Ovary (tissue), 7 donors: ENCODE measurements at regions not wholly inside any gene's neighbourhood (a gene's known extent, or its start where the extent isn't known, plus 50 kb on each side); places are given as distances from the start of the nearest gene placed in this dataset.

ENCODE experiments used
- DNase-seq, 5 donors: peaks; one replicate each; pipeline ENCODE4 v3.0.0-alpha.2; 2019 to 2020
- H3K27ac ChIP-seq, 2 donors: fragments of 200-600 bp; one replicate each; pipeline versions ENCODE4 v1.5.1 to v1.8.0; 2019 to 2022
- H3K27me3 ChIP-seq: fragments of 200-600 bp; one replicate; pipeline ENCODE4 v1.8.0; 2022
- H3K36me3 ChIP-seq: fragments of 200-600 bp; sonication (generic); one replicate; pipeline ENCODE4 v1.5.1; 2019
- H3K4me1 ChIP-seq: one replicate; pipeline ENCODE4 v1.8.1; 2013; ENCODE audit warnings: mild to moderate bottlenecking, moderate library complexity; ENCODE audit not compliant: insufficient read depth
- H3K4me3 ChIP-seq: fragments of 200-600 bp; sonication (generic); one replicate; pipeline ENCODE4 v1.5.1; 2017
- H3K9me3 ChIP-seq, 2 donors: fragments of 200-600 bp in 1 of 2; sonication (generic) in 1 of 2; one replicate each; pipeline versions ENCODE4 v1.5.1 to v1.8.1; 2013 to 2019; ENCODE audit warnings: mild to moderate bottlenecking in 1 of 2, moderate library complexity in 1 of 2
- CTCF ChIP-seq, 3 donors: fragments of 450-650 bp in 2 of 3; fragments of 200-600 bp in 1 of 3; IDR thresholded peaks; one replicate each; pipeline versions ENCODE4 v1.5.1 to v1.8.0; 2016 to 2022; ENCODE audit warnings: antibody characterized with exemption in 3 of 3, mild to moderate bottlenecking in 1 of 3
- EP300 ChIP-seq: sonication (generic); formaldehyde crosslinking; IDR thresholded peaks from one replicate; pipeline ENCODE4 v1.6.1; 2017; ENCODE audit warnings: antibody characterized with exemption
- POLR2A ChIP-seq: fragments of 450-650 bp; IDR thresholded peaks from one replicate; pipeline ENCODE4 v1.6.1; 2017; ENCODE audit warnings: antibody characterized with exemption, mild to moderate bottlenecking, moderate library complexity
- WGBS, 3 donors: extraction: QIAGEN DNeasy Blood & Tissue Kit in 1 of 3; methylation state at CpG; one replicate each; pipeline versions ENCODE4 v1.1.5 to v1.1.7; 2013 to 2017; 5-methylcytosine and 5-hydroxymethylcytosine counted together
- intact Hi-C, 4 donors: fragments of 100-400 bp; cut with DNase I; formaldehyde crosslinking; loops; one replicate each; pipeline versions ENCODE4 v1.11.0 to v1.15.1; 2022 to 2023
- donor health status: DM: no; HTN: no; CAD: no; lungs with moderate emphysema.
- donor health status: DM: no; HTN: no; CAD: no.
- donor health status: Bipolar disorder and iron deficiency.
- donor health status: DM: no; HTN: no; CAD: no.
- donor health status: DM: yes; HTN: yes; CAD: no.

- Histone ChIP-seq H3K27me3 (no peaks in the 10 kb centered on the region), H3K36me3 (no peaks in the 10 kb centered on the region), H3K9me3 (no peaks in the 10 kb centered on the region), H3K4me1 (no peaks in the 10 kb centered on the region), H3K27ac (no peak overlapping the region), H3K4me3 (no peak overlapping the region)
- 5 to 13% (median 11%) methylated on average over 7 of the region's 7 CpGs for WGBS, 3 donors
- no peak for TF ChIP-seq CTCF (IDR thresholded peaks at IDR 0.05)
- intact Hi-C loops, result no loop called here
- peak in 1 of 5 donors; percentile 13 for DNase-seq
Observed at GRCh38 chr9:82117026-82117811, 128.6 kb downstream of the SPATA31D1 start.

GRCh38 chr9:82122731-82123130 is 134.2 kb downstream of the SPATA31D1 start:
- H3K4me1 ChIP-seq, result no peaks in the 10 kb centered on the region
- H3K9me3 ChIP-seq, result no peaks in the 10 kb centered on the region
- H3K36me3 ChIP-seq, result no peaks in the 10 kb centered on the region
- H3K4me3 ChIP-seq, result no peak overlapping the region
- H3K27ac ChIP-seq, result no peak overlapping the region
- H3K27me3 ChIP-seq, result no peaks in the 10 kb centered on the region
- no peak for TF ChIP-seq POLR2A
- TF ChIP-seq EP300, result no peak
- TF ChIP-seq CTCF (IDR thresholded peaks at IDR 0.05), result no peak
- no peak for DNase-seq
- intact Hi-C loops, result no loop called here

- Histone ChIP-seq H3K4me3 (no peak overlapping the region), H3K9me3 (no peaks in the 10 kb centered on the region), H3K27ac (no peak overlapping the region), H3K36me3 (no peaks in the 10 kb centered on the region), H3K27me3 (no peaks in the 10 kb centered on the region), H3K4me1 (peaks cover 2% of the 10 kb centered on the region)
- intact Hi-C loops, result no loop called here
- WGBS, 3 donors, result 58 to 72% (median 67%) methylated on average over 3 of the region's 3 CpGs
- TF ChIP-seq CTCF (IDR thresholded peaks at IDR 0.05) (no peak), POLR2A (no peak), EP300 (no peak)
- DNase-seq, result no peak
Observed at GRCh38 chr9:82124090-82124489, 135.5 kb downstream of the SPATA31D1 start.

GRCh38 chr9:82126256-82126655 is 137.7 kb downstream of the SPATA31D1 start:
- Histone ChIP-seq H3K4me1 (peaks cover 2% of the 10 kb centered on the region), H3K9me3 (no peaks in the 10 kb centered on the region), H3K4me3 (no peak overlapping the region), H3K27ac (no peak overlapping the region), H3K36me3 (no peaks in the 10 kb centered on the region), H3K27me3 (no peaks in the 10 kb centered on the region)
- TF ChIP-seq EP300, result no peak
- TF ChIP-seq POLR2A, result no peak
- TF ChIP-seq CTCF (IDR thresholded peaks at IDR 0.05), result no peak
- WGBS, 3 donors, result 63 to 80% (median 75%) methylated on average over 3 of the region's 3 CpGs
- DNase-seq, result no peak
- intact Hi-C loops, result no loop called here
